HG03439 (cell line): ENCODE measurements at regions not wholly inside any gene's neighbourhood (a gene's known extent, or its start where the extent isn't known, plus 50 kb on each side); places are given as distances from the start of the nearest gene placed in this dataset.

Source experiments
- ATAC-seq: cut with Tn5 transposase; IDR thresholded peaks from one replicate; pipeline ENCODE4 v1.9.1; 2021; ENCODE audit warnings: mild to moderate bottlenecking, moderate library complexity; ENCODE audit not compliant: unreplicated experiment

- ATAC-seq: no peak
These were observed 1517.5 kb upstream of the ZEB2 start for GRCh38 chr2:146037334-146037870.

- no peak for ATAC-seq
These were observed 1511.2 kb upstream of the ZEB2 start for GRCh38 chr2:146031158-146031557.

- no peak for ATAC-seq
These were observed 1507.2 kb upstream of the ZEB2 start for GRCh38 chr2:146027156-146027555.

- no peak for ATAC-seq
These were observed 1505.6 kb upstream of the ZEB2 start for GRCh38 chr2:146025519-146025918.

GRCh38 chr2:146024212-146024743 lies 1504.4 kb upstream of the ZEB2 start:
- ATAC-seq: no peak

GRCh38 chr2:146004462-146004861 lies 1484.5 kb upstream of the ZEB2 start:
- no peak for ATAC-seq

GRCh38 chr2:146003337-146003736 lies 1483.4 kb upstream of the ZEB2 start:
- ATAC-seq: no peak

- ATAC-seq: no peak
These were observed 1475.0 kb upstream of the ZEB2 start for GRCh38 chr2:145994910-145995309.

- ATAC-seq: no peak
These were observed 1472.7 kb upstream of the ZEB2 start for GRCh38 chr2:145992572-145992971.

- no peak for ATAC-seq
These were observed 1467.9 kb upstream of the ZEB2 start for GRCh38 chr2:145987793-145988192.

- no peak for ATAC-seq
These were observed 1465.6 kb upstream of the ZEB2 start for GRCh38 chr2:145985517-145985916.

- no peak for ATAC-seq
These were observed 1464.7 kb upstream of the ZEB2 start for GRCh38 chr2:145984580-145984979.

- no peak for ATAC-seq
These were observed 1460.4 kb upstream of the ZEB2 start for GRCh38 chr2:145980318-145980717.

GRCh38 chr2:145975406-145975805 lies 1455.5 kb upstream of the ZEB2 start:
- ATAC-seq: no peak

GRCh38 chr2:145961846-145962245 lies 1441.9 kb upstream of the ZEB2 start:
- no peak for ATAC-seq

- ATAC-seq: no peak
These were observed 1440.7 kb upstream of the ZEB2 start for GRCh38 chr2:145960479-145961163.

GRCh38 chr2:145958611-145959010 lies 1438.7 kb upstream of the ZEB2 start:
- no peak for ATAC-seq

- ATAC-seq: no peak
These were observed 1438.0 kb upstream of the ZEB2 start for GRCh38 chr2:145957929-145958328.

- ATAC-seq: no peak
These were observed 1420.0 kb upstream of the ZEB2 start for GRCh38 chr2:145939949-145940348.

- ATAC-seq: no peak
These were observed 1415.1 kb upstream of the ZEB2 start for GRCh38 chr2:145935016-145935415.

GRCh38 chr2:145931781-145932395 lies 1412.0 kb upstream of the ZEB2 start:
- ATAC-seq: no peak

GRCh38 chr2:145930318-145930717 lies 1410.4 kb upstream of the ZEB2 start:
- no peak for ATAC-seq
